ENCODE measurements at regions not wholly inside any gene's neighbourhood (a gene's known extent, or its start where the extent isn't known, plus 50 kb on each side); places are given as distances from the start of the nearest gene placed in this dataset.

- no peak for DNase-seq
These were observed 229.7 kb downstream of the TLE4 start for GRCh38 chr9:79801459-79801858.

DNA sequence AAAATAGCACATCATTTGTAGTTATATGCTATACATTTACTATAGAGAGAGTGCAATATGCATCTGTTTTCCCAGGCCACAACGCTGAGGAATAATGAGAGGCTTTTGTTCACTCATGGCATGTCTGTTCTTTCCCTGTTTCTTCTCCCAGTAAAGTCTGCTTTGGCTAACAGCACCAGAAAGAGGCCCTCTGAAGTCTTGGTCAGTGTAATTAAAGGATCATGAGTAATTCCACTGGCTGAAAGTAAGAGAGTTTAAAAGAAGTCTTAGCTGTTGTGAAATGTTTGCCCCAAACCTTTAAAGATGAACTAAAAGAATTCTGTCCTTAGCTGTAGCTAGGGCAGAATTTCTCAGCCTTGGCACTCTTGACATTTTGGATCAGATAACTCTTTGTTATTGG lies 228.8 kb downstream of the TLE4 start:
- DNase-seq: no peak

- DNase-seq: no peak
These were observed 228.0 kb downstream of the TLE4 start for GRCh38 chr9:79799691-79800335.

- no peak for DNase-seq
These were observed 226.7 kb downstream of the TLE4 start for GRCh38 chr9:79798450-79798849.

GRCh38 chr9:79796411-79796810 lies 224.6 kb downstream of the TLE4 start:
- DNase-seq: no peak

- no peak for DNase-seq
These were observed 216.9 kb downstream of the TLE4 start for GRCh38 chr9:79788662-79789061.

GRCh38 chr9:79781263-79781662 lies 209.5 kb downstream of the TLE4 start:
- DNase-seq: no peak

- no peak for DNase-seq
These were observed 208.8 kb downstream of the TLE4 start for GRCh38 chr9:79780559-79780958.

- no peak for DNase-seq
These were observed 208.1 kb downstream of the TLE4 start for GRCh38 chr9:79779901-79780300.

GRCh38 chr9:79778581-79778980 lies 206.8 kb downstream of the TLE4 start:
- DNase-seq: no peak

DNA sequence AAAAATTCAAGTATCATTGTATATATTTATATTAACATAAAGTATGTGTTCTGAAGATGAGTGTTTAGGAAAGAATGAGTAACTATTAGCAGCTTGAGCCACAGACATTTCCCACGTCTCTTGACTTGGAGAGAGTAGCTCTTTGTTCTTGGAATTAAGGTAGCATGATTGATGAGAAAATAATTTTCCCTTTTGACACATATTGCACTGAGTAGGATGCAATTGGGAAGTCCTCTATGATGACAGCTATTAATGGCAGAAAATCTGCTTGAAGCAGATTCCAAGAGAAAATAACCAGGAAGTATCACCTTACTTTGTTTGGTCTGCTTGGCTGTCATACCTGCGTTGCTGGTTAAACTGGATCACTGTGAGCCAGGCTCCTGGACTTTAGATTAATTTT lies 204.8 kb downstream of the TLE4 start:
- DNase-seq: no peak

Measured in effector CD4-positive, alpha-beta T cell (primary cell).